Retinal pigment epithelial cell (primary cell): ENCODE measurements at regions not wholly inside any gene's neighbourhood (a gene's known extent, or its start where the extent isn't known, plus 50 kb on each side); places are given as distances from the start of the nearest gene placed in this dataset.

Experiments used
- DNase-seq: peaks from one replicate; pipeline ENCODE4 v3.0.0-alpha.2; 2010; ENCODE audit warnings: low read depth
- H3K4me3 ChIP-seq: 2 replicates; pipeline ENCODE4 v1.5.1; 2011; ENCODE audit warnings: mild to moderate bottlenecking, low read length, control low read depth, moderate library complexity
- CTCF ChIP-seq: conservative IDR thresholded peaks from 2 replicates; pipeline ENCODE4 v1.5.1; 2011; ENCODE audit warnings: low read depth, low read length, control low read depth, inconsistent platforms

GRCh38 chr18:54531402-54532065 is 59.5 kb upstream of the DYNAP start:
- no peak overlapping the region for H3K4me3 ChIP-seq
- DNase-seq = no peak
- TF ChIP-seq CTCF = no peak

- DNase-seq = no peak
- H3K4me3 ChIP-seq = no peak overlapping the region
- no peak for TF ChIP-seq CTCF
Measured at GRCh38 chr18:54532222-54532621, 58.8 kb upstream of the DYNAP start.

GRCh38 chr18:54532962-54533361 is 58.1 kb upstream of the DYNAP start:
- H3K4me3 ChIP-seq = no peak overlapping the region
- no peak for DNase-seq
- TF ChIP-seq CTCF = no peak
